HG03575 (cell line): ENCODE measurements at regions not wholly inside any gene's neighbourhood (a gene's known extent, or its start where the extent isn't known, plus 50 kb on each side); places are given as distances from the start of the nearest gene placed in this dataset.

Source experiments
- ATAC-seq: cut with Tn5 transposase; IDR thresholded peaks from one replicate; pipeline ENCODE4 v1.9.1; 2021; ENCODE audit not compliant: unreplicated experiment, insufficient number of reproducible peaks, low FRiP score; ENCODE audit errors: extremely low read depth

DNA sequence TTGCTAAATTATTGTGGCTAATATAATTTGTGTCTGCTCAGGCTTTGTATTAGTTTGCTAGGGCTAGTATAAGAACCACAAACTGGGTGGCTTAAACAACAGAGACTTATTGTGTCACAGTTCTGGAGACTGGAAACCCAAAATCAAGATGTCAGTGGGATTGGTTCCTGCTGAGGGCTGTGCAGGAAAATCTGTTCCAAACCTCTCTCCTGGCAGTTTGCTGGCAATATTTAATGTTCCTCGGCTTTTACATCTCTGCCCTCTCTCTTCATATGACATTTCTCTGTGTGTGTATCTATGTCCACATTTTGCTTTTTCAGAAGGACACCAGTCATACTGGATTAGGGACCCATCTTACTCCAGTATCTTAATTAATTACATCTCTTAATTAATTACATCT is 498.8 kb upstream of the CD180 start:
- ATAC-seq, result no peak

DNA sequence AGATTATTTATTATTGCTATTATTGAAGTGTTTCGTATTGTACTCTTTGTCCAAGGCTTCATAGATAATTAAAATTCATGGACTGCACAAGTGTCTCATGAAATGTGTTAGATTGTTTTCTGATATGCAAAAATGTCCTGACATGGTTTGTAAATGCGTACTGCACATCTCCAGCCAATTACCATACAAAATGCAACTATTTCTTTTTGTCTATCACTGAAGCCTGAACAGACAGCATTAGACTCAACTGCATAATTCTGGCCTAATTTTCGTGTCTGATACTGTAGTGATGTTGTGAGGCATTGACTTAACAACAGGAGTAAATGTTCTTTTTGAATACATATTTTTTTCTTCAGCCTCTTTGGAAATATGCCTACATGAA is 498.2 kb upstream of the CD180 start:
- ATAC-seq, result no peak

DNA sequence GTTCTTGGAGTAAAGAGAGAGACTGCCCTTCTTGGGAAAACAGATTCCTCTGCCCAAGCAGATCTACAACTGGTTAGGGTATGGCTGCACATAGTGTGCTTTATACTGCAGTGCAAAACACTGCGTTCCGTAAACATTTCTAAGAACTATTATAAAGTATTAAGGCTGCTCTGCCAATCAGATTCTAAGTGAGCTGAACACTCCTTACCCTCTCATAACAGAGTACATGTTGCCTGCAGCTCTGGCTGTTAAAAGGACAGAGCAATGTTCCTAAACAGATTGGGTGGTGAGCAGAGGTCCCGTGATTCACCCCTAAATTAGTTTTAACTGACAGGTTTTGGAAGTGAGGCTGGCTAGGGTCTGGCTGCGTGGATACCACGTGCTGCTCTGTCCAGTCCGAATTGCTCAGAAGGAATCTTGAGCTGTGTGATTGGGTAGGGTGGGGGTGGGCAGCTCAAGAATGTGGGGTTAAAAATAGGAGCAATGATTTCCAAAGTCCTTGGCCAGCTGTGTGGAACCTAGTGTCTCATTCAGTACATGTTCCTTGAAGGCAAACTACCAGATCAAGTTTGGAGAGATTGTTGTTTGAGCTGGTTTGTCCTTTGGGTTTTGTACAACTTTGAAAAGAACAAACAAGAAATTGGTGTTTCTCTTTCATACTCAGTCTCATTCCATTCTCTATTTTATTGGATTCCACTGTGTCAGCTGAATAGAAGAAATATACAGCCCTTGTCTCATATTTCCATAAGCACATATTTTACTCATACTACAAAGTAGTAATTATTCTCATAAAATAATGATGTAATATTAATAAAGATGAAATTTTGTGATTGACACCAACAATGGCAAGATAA is 497.6 kb upstream of the CD180 start:
- ATAC-seq, result no peak

DNA sequence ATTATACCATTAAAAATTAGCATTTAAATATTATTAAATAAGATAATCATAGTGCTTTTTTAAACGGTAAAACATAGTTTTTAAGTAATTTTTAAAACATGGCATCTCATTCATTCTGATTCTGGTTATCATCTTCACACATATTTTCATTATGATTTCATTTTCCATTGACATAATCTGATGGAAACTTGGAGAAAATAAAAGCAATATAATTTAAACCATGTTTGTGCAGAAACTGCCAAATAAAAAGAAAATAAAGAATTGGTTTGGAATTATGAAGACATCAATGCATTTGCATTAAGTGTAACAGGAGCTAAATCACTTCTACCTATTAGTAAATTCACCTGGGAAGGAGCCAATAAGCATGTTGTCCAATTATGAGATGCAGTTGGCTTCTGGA is 490.1 kb upstream of the CD180 start:
- ATAC-seq, result no peak

DNA sequence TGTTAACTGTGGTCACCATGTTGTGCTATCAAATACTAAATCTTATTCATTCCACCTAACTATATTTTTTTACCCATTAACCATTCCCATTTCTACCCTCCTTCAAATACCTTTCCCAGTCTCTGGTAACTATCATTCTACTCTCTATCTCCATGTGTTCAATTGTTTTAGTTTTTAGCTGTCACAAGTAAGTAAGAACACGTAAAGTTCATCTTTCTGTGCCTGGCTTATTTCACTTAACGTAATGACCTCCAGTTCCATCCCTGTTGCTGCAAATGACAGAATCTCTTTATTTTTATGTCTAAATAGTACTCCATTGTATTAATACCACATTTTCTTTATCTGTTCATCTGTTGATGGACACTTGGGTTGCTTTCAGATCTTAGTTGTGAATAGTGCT is 485.1 kb upstream of the CD180 start:
- ATAC-seq, result no peak

DNA sequence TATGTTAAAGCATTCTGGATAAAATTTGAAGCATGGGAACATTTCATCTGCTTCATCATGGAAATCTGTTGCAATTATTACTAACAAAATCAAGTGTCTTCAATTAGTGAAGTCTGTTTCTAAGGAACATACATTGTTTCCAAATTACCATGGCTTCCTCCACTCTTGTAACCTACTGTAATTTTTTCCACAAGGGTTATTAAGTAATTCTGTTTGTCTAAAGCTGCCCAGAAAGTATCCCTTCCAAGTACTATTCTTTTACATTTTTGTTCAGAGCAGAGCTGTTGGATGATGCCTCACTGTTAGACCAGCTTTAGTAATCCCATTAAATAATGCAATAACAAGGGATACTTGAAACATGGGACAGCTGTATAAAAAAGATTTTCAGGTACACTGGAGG is 483.5 kb upstream of the CD180 start:
- no peak for ATAC-seq

DNA sequence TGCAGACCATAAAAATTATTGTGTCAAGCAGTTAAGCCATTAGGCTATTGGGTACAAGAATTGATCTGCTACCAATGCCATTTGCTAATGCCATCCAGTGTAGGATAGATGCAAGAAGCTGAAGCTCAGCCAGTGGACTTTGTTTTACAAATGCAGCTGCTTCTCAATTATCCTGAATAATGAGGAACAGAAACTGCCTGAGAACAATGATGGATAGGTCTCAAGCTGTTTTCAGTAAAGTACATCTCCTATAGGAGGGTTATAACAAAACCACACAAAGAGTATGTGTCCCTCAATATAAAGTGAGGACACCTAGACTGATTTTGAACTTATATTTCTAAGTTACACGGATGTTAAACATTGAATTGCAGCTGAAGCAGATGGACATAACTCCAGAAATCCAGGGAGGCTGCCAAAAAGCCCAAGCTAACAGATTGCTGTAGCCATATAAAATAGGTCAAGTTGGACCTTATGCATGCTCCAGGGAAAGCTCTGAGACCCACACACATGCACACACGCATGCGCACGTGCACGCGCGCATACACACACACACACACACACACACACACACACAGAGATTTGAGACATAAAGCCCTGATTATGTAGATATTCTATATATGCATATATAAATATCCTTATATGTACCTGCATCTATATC is 482.7 kb upstream of the CD180 start:
- ATAC-seq, result no peak

DNA sequence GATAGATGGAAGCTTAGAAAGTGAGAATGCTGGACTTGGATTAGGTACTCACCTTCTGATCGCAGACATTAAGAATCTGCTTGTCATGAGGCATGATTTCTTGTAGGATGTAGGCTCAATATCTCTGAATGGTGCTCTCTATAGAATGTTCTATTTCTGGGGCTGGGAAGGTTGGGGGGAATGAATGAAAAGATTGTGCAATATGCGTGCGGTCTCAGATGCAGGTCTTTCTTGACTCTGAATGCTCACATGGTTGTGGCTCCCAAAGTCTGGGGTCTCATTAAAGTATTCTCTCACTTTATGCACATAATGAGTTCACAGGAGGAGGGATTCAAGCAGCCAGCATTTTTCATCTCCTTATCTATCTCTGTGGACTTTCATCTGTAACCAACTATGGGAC is 482.0 kb upstream of the CD180 start:
- ATAC-seq, result no peak

DNA sequence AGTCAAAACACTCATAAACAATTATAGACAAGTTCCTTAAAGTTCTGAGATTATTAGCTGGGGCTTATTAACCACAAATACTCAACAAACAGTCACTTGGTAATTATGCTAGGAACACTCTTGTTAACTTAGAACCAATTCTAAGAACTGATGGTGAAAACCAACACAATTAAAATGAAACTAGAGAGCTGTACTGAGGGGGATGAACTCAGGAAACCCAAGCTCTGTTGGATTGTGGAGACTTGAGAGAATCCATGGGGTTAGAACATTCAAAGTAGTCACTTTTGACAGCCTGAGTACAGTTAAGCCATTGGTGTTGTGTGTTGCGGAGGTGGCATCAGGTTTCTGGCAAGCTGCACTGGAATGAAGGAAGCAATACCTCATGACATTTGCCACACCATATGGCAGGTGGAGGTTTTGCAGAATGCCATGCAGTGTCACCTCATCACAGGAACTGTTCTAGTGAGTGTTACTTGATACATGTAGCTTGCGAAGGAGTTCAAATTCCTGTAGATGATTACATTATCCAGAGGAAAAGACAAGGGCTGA is 480.9 kb upstream of the CD180 start:
- no peak for ATAC-seq

DNA sequence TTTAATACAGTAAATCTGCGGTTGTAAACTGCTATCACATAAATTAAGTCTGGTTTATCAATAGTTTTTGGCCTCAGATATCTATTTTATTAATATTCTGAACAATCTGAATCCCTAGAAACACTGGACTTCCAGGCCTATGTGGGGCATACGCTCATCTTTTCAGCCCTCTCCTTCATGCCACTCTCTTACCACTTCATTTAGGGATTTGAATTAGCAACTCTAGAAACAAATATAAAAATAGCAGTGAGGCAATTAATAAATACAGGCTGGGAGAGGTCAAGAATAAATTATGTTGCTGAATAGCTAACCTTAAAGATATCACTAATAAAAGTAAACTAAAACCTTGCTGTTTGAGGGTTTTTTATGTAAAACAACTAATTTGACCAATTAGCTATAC is 480.3 kb upstream of the CD180 start:
- ATAC-seq, result no peak

DNA sequence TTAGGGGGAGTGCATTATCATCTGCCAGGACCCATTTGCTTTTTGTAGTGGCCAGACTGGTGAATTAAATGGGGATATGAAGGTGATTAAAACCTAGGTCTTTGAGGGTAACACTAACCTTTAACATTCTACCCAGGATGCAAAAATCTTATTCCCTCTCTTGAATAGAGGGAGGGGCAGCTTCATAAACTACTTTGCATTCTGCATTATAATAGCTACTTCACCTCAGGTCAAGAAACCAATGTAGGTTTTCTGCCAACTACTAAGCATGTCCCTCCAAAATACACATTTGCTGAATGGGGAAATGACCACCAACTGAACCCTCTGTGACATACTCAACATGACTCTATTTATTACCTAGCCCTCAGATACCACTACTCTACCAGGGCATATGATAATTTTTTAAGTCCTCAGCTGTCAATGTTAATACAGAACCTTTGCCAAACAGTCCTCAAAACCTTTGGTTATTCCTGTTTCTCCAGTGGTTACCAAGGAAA is 477.6 kb upstream of the CD180 start:
- no peak for ATAC-seq

DNA sequence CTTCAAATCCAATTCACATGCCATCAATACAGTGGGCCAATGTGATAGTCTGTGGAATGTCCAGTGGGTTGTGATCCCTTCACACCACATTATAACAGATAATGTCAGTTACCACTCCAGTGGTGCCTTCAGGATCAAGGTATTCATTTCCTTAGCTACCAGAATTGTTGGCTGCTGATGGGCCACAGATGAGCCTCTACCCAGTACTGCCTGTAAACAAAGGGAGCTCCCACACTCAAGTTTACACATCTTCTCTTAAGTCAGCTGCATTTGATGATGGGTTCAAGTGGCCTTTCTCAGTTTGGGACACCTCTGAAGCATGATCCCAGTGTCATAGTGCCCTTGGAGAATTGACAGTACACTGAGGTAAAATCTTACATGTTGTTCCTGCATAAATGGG is 477.0 kb upstream of the CD180 start:
- ATAC-seq, result no peak

DNA sequence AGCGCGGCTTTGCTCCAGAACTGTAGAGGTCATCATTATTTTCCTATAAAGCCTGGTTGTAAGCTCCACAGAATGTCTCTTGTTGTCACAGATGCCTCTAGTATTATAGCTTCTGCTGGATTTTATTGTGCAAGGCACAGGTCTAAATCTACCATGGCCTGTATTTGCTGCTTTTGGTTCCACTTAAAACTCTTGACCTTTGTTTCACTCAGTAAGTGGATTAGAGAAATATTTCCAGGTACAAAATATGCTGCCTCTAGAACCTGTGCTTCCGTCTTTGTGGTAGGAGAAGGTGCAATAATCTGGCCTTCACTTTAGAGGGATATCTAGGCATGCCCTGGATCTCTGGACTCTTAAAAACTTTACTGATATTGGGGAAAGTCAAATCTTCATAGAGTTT is 476.6 kb upstream of the CD180 start:
- no peak for ATAC-seq

DNA sequence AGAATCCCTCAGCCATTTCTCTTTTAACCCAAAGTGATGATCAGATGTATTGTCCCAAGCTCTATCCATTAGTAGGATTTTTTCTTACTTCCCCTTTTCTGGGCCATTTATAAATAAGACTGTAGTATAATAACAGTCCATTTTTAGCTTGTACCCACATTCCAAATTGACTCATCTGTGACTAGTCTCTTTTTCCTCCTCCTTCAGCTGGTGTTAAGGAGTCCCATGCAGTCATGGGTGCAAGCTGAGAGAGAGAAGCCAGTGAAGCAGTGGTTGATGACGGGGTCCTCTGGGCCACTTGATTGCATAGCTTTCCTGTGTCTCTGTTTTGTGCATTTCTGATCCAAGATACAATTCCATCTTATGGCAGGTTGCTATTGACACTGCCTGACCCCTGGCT is 476.0 kb upstream of the CD180 start:
- ATAC-seq, result no peak

DNA sequence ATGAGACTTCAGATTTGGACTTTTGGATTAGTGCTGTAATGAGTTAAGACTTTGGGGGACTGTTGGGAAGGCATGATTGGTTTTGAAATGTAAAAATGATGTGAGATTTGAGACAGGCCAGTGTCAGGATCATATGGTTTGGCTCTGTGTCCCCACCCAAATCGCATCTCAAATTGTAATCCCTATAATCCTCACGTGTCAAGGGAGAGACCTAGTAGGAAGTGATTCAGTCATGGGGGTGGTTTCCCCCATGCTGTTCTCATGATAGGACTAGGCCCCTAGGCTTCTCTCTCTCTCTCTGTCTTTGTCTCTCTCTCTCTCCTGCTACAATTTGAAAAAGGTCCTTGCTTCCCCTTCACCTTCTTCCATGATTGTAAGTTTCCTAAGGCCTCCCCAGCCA is 473.3 kb upstream of the CD180 start:
- ATAC-seq, result no peak

DNA sequence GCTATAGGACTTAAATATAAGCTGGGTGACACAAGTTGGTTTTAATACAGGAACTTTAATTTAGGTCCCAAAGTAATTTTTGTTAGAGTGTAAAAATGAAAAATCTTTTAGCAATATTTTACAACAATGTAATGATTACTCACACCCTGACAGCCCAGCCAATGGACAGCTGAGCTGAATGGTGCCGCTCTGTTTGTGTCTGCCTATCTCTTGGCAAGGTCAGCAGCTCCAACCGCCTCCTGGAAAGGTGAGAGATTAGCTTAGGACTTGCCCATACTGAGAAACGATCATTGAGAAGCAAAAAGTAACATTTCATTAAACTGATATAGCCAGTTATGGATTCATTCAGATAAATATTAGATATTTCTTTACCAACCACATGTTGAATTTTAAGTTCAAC is 463.6 kb upstream of the CD180 start:
- no peak for ATAC-seq

DNA sequence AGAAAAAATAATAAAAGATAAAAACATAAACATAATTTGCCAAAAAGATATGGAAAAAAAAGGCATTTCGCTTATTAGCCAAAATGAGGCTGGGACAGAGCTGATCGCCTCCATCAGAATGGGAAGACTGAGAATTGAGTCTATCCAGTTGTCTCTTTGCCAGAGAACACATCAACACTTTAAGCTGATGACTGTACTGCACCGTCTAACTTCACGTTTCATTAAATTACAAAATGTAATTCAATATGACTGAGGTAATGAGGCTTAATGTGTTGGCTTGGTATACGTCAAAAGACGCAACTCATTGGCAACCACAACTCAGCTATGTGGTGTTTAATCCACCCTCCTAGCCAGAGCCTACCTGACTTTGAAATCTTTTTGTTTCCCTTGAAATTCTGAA is 462.7 kb upstream of the CD180 start:
- no peak for ATAC-seq

DNA sequence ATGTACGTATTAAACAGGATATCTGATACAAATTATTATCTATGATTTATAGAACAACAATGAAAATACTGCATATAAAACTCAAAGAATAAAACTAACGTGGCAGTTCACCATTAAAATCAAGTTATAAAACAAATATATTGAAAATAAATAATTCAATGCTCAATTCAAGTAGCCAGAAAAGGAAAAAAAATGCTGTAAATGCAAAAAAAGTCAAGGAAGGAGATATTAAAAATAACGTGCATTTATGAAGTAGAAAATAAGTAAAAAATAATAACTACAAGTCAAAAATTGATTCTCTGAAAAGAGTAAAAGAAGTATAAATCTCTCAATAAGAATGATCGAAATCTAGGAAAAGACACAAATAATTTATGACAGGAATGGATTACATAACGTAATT is 460.5 kb upstream of the CD180 start:
- no peak for ATAC-seq

DNA sequence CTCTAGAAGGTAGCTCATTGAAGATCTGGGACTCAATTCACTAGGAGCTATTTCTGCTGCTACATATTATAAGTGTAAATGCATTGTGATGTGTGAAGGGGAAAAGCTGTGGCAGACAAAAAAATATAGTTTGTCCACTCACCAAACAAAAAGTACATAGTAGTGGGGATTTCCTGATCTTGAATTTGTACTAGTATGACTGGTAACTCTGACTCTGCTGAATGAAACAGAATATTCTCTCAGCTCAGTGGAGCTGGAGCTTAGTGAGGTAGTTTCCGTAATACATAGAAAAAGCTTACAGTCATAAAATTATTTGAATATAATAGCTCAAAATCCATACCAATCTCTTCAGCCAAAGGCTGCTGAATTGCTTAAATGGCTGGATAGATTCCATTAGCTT is 455.6 kb upstream of the CD180 start:
- no peak for ATAC-seq

DNA sequence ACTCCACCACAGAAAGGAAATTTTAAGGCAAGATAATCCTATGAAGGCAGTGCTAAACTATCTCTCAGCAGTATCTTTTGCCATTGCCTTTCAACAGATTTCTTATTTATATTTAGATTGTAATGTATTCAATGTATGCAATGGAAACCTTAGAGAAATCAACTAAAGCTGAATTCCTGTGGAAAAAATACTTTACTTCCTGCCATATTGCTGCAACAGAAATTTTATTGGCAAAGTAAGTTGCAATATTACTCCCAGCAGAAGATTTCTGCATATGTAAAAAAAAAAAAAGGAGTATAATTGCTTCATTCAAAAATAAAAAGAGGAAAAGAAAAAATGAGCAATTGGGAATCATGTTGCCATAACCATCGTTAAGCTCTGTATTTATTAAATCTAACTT is 454.6 kb upstream of the CD180 start:
- no peak for ATAC-seq
